SJCRH30 (cell line): ENCODE measurements at regions not wholly inside any gene's neighbourhood (a gene's known extent, or its start where the extent isn't known, plus 50 kb on each side); places are given as distances from the start of the nearest gene placed in this dataset.

Experiments used
- DNase-seq, 2 experiments: peaks; one replicate each; pipeline ENCODE4 v3.0.0-alpha.2; 2015 to 2020
- H3K27ac ChIP-seq: fragments of 250-450 bp; sonication (Bioruptor Pico); 2 replicates; pipeline ENCODE4 v1.5.1; 2020; ENCODE audit warnings: mild to moderate bottlenecking, moderate library complexity
- H3K27me3 ChIP-seq: fragments of 250-450 bp; sonication (Bioruptor Pico); 2 replicates; pipeline ENCODE4 v1.5.1; 2020; ENCODE audit warnings: mild to moderate bottlenecking, moderate library complexity
- H3K36me3 ChIP-seq: fragments of 250-450 bp; sonication (Bioruptor Pico); 2 replicates; pipeline ENCODE4 v1.5.1; 2020; ENCODE audit warnings: mild to moderate bottlenecking, moderate library complexity
- H3K4me1 ChIP-seq: fragments of 250-450 bp; sonication (Bioruptor Pico); 2 replicates; pipeline ENCODE4 v1.5.1; 2020; ENCODE audit warnings: mild to moderate bottlenecking, moderate library complexity
- H3K4me3 ChIP-seq: fragments of 250-450 bp; sonication (Bioruptor Pico); 2 replicates; pipeline ENCODE4 v1.5.1; 2020; ENCODE audit warnings: mild to moderate bottlenecking, moderate library complexity
- H3K9me3 ChIP-seq: fragments of 250-450 bp; sonication (Bioruptor Pico); replicated peaks from 2 replicates; pipeline ENCODE4 v1.5.1; 2020; ENCODE audit warnings: mild to moderate bottlenecking, moderate library complexity

- no peak overlapping the region for H3K27ac ChIP-seq
- H3K4me1 ChIP-seq, result no peaks in the 10 kb centered on the region
- DNase-seq, result no peak
- H3K4me3 ChIP-seq, result no peak overlapping the region
- no peaks in the 10 kb centered on the region for H3K36me3 ChIP-seq
- H3K27me3 ChIP-seq, result no peaks in the 10 kb centered on the region
- H3K9me3 ChIP-seq, result no peaks in the 10 kb centered on the region
Observed at GRCh38 chr4:184950117-184950830, 68.0 kb upstream of the HELT start.

GRCh38 chr4:184950926-184951325 lies 67.4 kb upstream of the HELT start:
- H3K27ac ChIP-seq, result no peak overlapping the region
- no peaks in the 10 kb centered on the region for H3K4me1 ChIP-seq
- no peak for DNase-seq
- H3K4me3 ChIP-seq, result no peak overlapping the region
- H3K9me3 ChIP-seq, result no peaks in the 10 kb centered on the region
- H3K27me3 ChIP-seq, result no peaks in the 10 kb centered on the region
- H3K36me3 ChIP-seq, result no peaks in the 10 kb centered on the region

GRCh38 chr4:184951668-184952160 lies 66.6 kb upstream of the HELT start:
- no peaks in the 10 kb centered on the region for H3K36me3 ChIP-seq
- H3K4me1 ChIP-seq, result no peaks in the 10 kb centered on the region
- no peak overlapping the region for H3K27ac ChIP-seq
- H3K4me3 ChIP-seq, result no peak overlapping the region
- DNase-seq, result no peak
- no peaks in the 10 kb centered on the region for H3K9me3 ChIP-seq
- H3K27me3 ChIP-seq, result no peaks in the 10 kb centered on the region

DNA sequence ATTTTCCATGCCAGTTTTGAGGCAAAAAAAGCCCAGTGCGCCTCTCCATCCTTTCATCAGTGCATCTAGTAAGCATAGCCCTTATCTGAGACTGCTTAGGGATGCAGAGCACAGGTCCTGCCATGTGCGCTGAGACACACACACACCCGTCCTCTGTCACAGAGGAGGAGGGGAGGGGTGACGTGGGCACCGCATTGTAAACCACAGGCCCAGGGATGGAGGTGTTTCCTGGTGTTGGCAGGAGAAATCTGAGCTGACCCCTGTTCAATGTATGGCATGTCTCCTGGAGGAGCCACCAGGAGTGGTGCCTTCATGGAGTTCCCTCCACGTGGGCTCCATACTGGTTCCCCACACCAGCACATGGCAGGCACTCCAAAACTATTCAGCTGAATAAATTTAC lies 65.8 kb upstream of the HELT start:
- Histone ChIP-seq H3K36me3 (no peaks in the 10 kb centered on the region), H3K27me3 (no peaks in the 10 kb centered on the region), H3K4me3 (no peak overlapping the region), H3K4me1 (no peaks in the 10 kb centered on the region), H3K9me3 (no peaks in the 10 kb centered on the region), H3K27ac (no peak overlapping the region)
- no peak for DNase-seq

DNA sequence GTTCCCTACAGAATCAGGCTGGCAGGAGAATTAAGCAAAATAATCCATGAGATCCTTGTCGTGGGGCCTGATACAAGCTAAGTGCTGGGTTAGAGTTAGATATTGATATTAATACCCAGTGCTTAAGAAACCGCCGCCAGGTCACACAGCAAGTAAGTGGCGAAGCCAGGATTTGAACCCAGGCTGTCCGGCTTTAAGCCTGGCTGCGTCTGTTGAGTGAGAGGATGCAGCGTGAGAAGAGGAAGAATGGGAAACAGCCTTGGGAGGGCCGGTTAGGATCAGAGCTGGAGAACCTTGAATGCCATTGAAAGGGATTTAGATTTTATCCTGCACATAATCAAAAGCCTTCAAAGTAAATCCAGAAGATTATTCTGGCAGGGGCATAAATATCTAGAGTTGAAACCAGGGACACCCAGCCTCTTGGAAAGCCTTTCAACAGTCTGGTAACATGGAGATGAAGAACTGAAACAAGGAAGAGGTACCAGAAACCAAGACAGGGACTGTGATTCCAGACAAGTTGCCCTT lies 64.8 kb upstream of the HELT start:
- DNase-seq, result no peak
- Histone ChIP-seq H3K27ac (no peak overlapping the region), H3K9me3 (no peaks in the 10 kb centered on the region), H3K36me3 (no peaks in the 10 kb centered on the region), H3K4me3 (no peak overlapping the region), H3K27me3 (no peaks in the 10 kb centered on the region), H3K4me1 (no peaks in the 10 kb centered on the region)

DNA sequence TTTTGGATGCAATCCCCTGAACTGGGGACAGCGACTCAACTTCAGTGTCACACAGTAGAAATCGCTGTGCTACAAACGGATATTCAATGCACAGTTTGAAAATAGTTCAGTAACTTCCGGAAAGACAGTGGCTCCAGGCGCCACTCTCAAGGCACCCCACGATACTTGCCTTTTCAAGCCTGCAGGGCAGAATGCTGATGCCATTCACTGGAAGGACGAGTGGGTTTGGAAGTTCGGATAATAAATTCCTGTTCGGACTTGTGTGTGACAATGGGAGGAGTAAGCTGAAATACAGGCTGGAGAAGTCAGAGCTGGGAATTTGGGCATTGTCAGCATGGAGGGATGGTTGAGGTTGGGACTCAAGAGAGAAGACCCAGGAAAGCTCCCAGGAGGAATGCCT lies 64.3 kb upstream of the HELT start:
- Histone ChIP-seq H3K27me3 (no peaks in the 10 kb centered on the region), H3K27ac (no peak overlapping the region), H3K36me3 (no peaks in the 10 kb centered on the region), H3K9me3 (no peaks in the 10 kb centered on the region), H3K4me3 (no peak overlapping the region), H3K4me1 (no peaks in the 10 kb centered on the region)
- DNase-seq, result no peak

DNA sequence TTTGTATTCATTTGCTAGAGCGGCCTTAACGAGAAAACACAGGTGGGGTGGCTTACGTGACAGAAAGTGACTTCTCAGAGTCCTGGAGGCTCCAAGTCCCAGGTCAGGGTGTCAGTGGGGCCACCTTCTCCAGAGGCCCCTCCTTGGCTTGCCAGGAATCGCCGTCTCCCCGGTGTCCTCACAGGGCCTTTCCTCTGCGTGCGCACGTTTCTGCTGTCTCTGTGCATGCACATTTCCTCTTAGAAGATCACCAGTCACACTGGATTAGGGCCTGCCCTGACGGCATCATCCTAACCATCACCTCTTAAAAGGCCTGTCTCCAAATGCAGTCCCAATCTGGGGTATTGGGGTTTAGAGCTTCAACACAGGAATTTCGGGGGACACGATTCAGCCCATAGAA lies 63.8 kb upstream of the HELT start:
- no peaks in the 10 kb centered on the region for H3K27me3 ChIP-seq
- H3K36me3 ChIP-seq, result no peaks in the 10 kb centered on the region
- no peak overlapping the region for H3K27ac ChIP-seq
- no peak overlapping the region for H3K4me3 ChIP-seq
- H3K4me1 ChIP-seq, result no peaks in the 10 kb centered on the region
- no peaks in the 10 kb centered on the region for H3K9me3 ChIP-seq
- no peak for DNase-seq

DNA sequence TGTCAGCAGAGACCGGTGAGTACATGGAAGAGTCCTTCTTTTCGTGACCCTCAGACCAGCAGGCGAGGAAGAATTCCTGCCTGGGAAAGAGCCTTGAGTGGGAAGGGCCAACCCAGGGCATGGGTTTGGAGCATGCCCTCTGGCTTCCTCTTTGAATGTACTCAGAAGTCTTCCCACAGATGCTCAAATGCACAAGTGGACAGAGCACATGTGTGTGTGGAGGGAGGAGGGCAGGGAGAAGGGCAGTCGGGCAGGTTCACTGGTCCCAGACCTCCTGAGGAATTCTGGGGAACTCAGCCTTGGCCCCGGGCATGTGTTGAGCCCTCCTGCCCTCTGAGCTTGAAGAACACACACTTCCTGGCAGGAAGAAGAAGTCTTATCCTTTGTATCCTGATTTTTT lies 63.2 kb upstream of the HELT start:
- H3K36me3 ChIP-seq, result no peaks in the 10 kb centered on the region
- no peak for DNase-seq
- H3K4me1 ChIP-seq, result no peaks in the 10 kb centered on the region
- no peak overlapping the region for H3K4me3 ChIP-seq
- H3K9me3 ChIP-seq, result no peaks in the 10 kb centered on the region
- H3K27me3 ChIP-seq, result no peaks in the 10 kb centered on the region
- H3K27ac ChIP-seq, result no peak overlapping the region

DNA sequence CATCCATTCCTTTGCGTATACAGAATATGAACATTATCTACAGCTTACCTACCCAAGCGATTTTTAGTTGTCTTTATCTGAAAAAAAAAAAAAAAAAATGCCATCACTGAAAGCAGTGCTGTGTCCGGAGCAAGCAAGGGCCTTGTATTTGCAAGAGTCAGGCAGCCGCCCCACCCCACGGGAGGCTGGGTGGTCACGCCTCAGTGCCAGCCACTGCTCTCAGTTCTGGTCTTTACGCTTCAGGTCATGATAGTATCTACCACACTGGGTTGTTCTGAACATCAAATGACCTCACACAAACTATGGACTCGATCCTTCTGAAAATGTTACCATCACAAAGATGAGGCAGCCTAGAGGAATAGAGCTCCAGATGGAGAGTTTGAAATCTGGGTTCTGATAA lies 62.7 kb upstream of the HELT start:
- no peak for DNase-seq
- Histone ChIP-seq H3K36me3 (no peaks in the 10 kb centered on the region), H3K9me3 (no peaks in the 10 kb centered on the region), H3K27ac (no peak overlapping the region), H3K4me1 (no peaks in the 10 kb centered on the region), H3K27me3 (no peaks in the 10 kb centered on the region), H3K4me3 (no peak overlapping the region)

GRCh38 chr4:184957446-184958115 lies 60.7 kb upstream of the HELT start:
- no peaks in the 10 kb centered on the region for H3K36me3 ChIP-seq
- no peaks in the 10 kb centered on the region for H3K27me3 ChIP-seq
- H3K27ac ChIP-seq, result no peak overlapping the region
- no peak overlapping the region for H3K4me3 ChIP-seq
- no peaks in the 10 kb centered on the region for H3K4me1 ChIP-seq
- DNase-seq, result no peak
- no peaks in the 10 kb centered on the region for H3K9me3 ChIP-seq

- Histone ChIP-seq H3K36me3 (no peaks in the 10 kb centered on the region), H3K27me3 (no peaks in the 10 kb centered on the region), H3K9me3 (no peaks in the 10 kb centered on the region), H3K4me1 (no peaks in the 10 kb centered on the region), H3K4me3 (no peak overlapping the region), H3K27ac (no peak overlapping the region)
- no peak for DNase-seq
Observed at GRCh38 chr4:184958127-184958922, 60.0 kb upstream of the HELT start.

GRCh38 chr4:184958923-184959210 lies 59.4 kb upstream of the HELT start:
- Histone ChIP-seq H3K36me3 (no peaks in the 10 kb centered on the region), H3K4me3 (no peak overlapping the region), H3K27me3 (no peaks in the 10 kb centered on the region), H3K9me3 (no peaks in the 10 kb centered on the region), H3K4me1 (no peaks in the 10 kb centered on the region), H3K27ac (no peak overlapping the region)
- no peak for DNase-seq

DNA sequence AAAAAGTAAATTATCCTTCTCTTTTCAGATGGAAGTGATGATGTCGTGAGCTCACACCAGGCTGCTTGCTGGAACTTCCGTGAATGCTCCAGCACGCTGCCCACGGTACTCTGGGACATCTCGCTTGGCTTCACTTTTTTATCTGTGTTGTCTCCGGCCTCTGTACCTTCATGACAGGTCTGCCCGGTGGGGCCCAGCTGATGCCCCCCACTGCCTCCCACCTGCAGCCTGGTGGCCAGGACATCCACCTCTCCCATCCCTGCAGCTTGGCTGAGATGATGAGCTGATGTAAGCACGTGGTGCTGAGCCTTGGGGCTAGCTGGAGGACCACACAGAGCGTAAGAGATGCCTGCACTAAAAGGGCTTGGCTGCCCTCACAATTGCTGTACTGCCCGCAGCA lies 59.0 kb upstream of the HELT start:
- H3K27ac ChIP-seq, result no peak overlapping the region
- H3K27me3 ChIP-seq, result no peaks in the 10 kb centered on the region
- H3K4me3 ChIP-seq, result no peak overlapping the region
- H3K4me1 ChIP-seq, result no peaks in the 10 kb centered on the region
- no peaks in the 10 kb centered on the region for H3K9me3 ChIP-seq
- no peaks in the 10 kb centered on the region for H3K36me3 ChIP-seq
- DNase-seq, result no peak

- Histone ChIP-seq H3K4me1 (no peaks in the 10 kb centered on the region), H3K9me3 (no peaks in the 10 kb centered on the region), H3K4me3 (no peak overlapping the region), H3K27me3 (no peaks in the 10 kb centered on the region), H3K27ac (no peak overlapping the region), H3K36me3 (no peaks in the 10 kb centered on the region)
- no peak for DNase-seq
Observed at GRCh38 chr4:184959786-184960185, 58.5 kb upstream of the HELT start.

GRCh38 chr4:184960505-184960971 lies 57.8 kb upstream of the HELT start:
- H3K36me3 ChIP-seq, result no peaks in the 10 kb centered on the region
- no peak for DNase-seq
- H3K4me3 ChIP-seq, result no peak overlapping the region
- H3K9me3 ChIP-seq, result no peaks in the 10 kb centered on the region
- no peak overlapping the region for H3K27ac ChIP-seq
- no peaks in the 10 kb centered on the region for H3K27me3 ChIP-seq
- H3K4me1 ChIP-seq, result no peaks in the 10 kb centered on the region
